ENCODE measurements at regions not wholly inside any gene's neighbourhood (a gene's known extent, or its start where the extent isn't known, plus 50 kb on each side); places are given as distances from the start of the nearest gene placed in this dataset.

GRCh38 chr13:69580255-69580654 is 527.4 kb upstream of the ATXN8OS start:
- no peak for DNase-seq (ENCODE audit: low read depth)
- no peak overlapping the region for H3K4me3 ChIP-seq (replicated peaks; ENCODE audit: low read depth, low read length)
- TF ChIP-seq, protein P1, sequence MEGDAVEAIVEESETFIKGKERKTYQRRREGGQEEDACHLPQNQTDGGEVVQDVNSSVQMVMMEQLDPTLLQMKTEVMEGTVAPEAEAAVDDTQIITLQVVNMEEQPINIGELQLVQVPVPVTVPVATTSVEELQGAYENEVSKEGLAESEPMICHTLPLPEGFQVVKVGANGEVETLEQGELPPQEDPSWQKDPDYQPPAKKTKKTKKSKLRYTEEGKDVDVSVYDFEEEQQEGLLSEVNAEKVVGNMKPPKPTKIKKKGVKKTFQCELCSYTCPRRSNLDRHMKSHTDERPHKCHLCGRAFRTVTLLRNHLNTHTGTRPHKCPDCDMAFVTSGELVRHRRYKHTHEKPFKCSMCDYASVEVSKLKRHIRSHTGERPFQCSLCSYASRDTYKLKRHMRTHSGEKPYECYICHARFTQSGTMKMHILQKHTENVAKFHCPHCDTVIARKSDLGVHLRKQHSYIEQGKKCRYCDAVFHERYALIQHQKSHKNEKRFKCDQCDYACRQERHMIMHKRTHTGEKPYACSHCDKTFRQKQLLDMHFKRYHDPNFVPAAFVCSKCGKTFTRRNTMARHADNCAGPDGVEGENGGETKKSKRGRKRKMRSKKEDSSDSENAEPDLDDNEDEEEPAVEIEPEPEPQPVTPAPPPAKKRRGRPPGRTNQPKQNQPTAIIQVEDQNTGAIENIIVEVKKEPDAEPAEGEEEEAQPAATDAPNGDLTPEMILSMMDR (IDR thresholded peaks at IDR 0.05; ENCODE audit: low read length, missing control alignments), result no peak

DNA sequence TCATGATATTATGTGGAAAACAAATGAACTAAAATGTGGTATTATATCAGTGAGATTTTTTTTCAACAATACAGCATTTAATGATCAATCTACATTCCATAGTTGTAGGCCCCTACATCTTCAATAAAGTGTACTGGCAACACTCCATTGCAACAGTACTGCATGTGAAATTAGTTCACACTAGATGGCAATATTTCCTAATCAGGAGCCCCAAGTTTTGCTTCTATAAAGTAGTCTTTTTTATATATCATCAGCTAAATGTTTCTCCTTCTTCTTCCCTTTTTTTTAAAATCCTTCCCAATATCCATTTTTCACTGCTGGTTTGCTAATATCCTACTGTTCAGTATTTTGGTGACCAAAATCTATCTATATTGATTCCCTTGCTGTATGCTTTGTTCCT is 528.3 kb upstream of the ATXN8OS start:
- DNase-seq (ENCODE audit: low read depth), result no peak
- no peak overlapping the region for H3K4me3 ChIP-seq (replicated peaks; ENCODE audit: low read depth, low read length)
- TF ChIP-seq, protein P1 (IDR thresholded peaks at IDR 0.05; ENCODE audit: low read length, missing control alignments), result no peak

DNA sequence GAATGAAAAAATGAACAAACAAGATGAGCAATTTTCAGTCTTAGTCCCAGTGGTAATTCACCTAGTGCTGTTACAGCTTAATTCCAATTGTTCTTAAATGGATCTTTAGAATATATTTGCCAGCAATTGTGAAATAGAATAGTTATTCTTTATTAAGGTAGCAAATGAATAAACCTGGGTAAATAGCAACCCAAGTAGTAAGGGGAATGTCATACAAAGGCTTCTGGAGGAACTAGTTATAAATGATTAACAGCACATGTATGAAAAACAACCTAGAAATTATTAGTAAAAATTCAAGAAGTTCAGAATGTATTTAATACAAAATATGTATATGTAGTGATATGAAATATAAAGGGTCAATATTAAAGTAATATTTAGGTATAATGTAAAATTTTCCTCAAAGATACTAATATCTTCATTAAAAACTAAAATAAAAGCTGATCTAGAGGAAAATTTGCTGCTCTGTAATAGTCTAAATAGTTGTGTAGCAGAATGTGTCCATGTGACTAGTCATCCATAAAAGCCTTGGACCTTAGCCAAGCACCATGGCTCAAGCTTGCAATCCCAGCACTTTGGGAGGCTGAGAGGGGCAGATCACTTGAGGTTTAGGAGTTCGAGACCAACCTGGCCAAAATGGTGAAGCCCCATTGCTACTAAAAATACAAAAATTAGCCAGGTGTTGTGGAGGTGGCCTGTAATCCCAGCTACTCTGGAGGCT is 535.9 kb upstream of the ATXN8OS start:
- TF ChIP-seq, protein P1 (IDR thresholded peaks at IDR 0.05; ENCODE audit: low read length, missing control alignments), result no peak
- H3K4me3 ChIP-seq (replicated peaks; ENCODE audit: low read depth, low read length), result no peak overlapping the region
- no peak for DNase-seq (ENCODE audit: low read depth)

- no peak for DNase-seq (ENCODE audit: low read depth)
- TF ChIP-seq, protein P1 (IDR thresholded peaks at IDR 0.05; ENCODE audit: low read length, missing control alignments), result no peak
- no peak overlapping the region for H3K4me3 ChIP-seq (replicated peaks; ENCODE audit: low read depth, low read length)
These were observed 540.1 kb upstream of the ATXN8OS start for GRCh38 chr13:69567514-69567913.

GRCh38 chr13:69566104-69566716 is 541.4 kb upstream of the ATXN8OS start:
- no peak for DNase-seq (ENCODE audit: low read depth)
- no peak overlapping the region for H3K4me3 ChIP-seq (replicated peaks; ENCODE audit: low read depth, low read length)
- TF ChIP-seq, protein P1 (IDR thresholded peaks at IDR 0.05; ENCODE audit: low read length, missing control alignments), result no peak

- no peak overlapping the region for H3K4me3 ChIP-seq (replicated peaks; ENCODE audit: low read depth, low read length)
- TF ChIP-seq, protein P1 (IDR thresholded peaks at IDR 0.05; ENCODE audit: low read length, missing control alignments), result no peak
- no peak for DNase-seq (ENCODE audit: low read depth)
These were observed 542.3 kb upstream of the ATXN8OS start for GRCh38 chr13:69565334-69565733.
